ENCODE measurements at regions not wholly inside any gene's neighbourhood (a gene's known extent, or its start where the extent isn't known, plus 50 kb on each side); places are given as distances from the start of the nearest gene placed in this dataset.

DNA sequence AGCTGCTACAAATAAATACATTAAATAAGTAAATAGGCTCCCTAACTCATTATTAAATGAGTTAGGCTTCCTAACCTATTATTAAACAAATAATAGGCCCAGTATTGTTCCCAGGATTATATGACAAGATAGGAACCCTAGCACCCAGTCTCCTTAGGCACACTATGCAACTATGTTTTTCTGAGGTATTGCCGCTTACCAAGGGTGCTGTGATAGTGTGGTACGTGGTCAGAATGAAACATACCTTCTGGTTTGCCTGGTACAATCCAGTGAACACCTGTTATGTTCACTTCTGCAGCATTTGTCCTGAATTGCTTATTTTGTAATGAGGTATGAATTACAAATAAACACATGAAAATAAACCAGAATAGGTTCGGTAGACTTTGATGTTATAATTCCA lies 375.6 kb upstream of the GBE1 start:
- no peak for TF ChIP-seq SIN3A (IDR thresholded peaks at IDR 0.05; ENCODE audit: borderline replicate concordance, insufficient read depth, low read length)
- TF ChIP-seq, protein P1, sequence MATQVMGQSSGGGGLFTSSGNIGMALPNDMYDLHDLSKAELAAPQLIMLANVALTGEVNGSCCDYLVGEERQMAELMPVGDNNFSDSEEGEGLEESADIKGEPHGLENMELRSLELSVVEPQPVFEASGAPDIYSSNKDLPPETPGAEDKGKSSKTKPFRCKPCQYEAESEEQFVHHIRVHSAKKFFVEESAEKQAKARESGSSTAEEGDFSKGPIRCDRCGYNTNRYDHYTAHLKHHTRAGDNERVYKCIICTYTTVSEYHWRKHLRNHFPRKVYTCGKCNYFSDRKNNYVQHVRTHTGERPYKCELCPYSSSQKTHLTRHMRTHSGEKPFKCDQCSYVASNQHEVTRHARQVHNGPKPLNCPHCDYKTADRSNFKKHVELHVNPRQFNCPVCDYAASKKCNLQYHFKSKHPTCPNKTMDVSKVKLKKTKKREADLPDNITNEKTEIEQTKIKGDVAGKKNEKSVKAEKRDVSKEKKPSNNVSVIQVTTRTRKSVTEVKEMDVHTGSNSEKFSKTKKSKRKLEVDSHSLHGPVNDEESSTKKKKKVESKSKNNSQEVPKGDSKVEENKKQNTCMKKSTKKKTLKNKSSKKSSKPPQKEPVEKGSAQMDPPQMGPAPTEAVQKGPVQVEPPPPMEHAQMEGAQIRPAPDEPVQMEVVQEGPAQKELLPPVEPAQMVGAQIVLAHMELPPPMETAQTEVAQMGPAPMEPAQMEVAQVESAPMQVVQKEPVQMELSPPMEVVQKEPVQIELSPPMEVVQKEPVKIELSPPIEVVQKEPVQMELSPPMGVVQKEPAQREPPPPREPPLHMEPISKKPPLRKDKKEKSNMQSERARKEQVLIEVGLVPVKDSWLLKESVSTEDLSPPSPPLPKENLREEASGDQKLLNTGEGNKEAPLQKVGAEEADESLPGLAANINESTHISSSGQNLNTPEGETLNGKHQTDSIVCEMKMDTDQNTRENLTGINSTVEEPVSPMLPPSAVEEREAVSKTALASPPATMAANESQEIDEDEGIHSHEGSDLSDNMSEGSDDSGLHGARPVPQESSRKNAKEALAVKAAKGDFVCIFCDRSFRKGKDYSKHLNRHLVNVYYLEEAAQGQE (IDR thresholded peaks at IDR 0.05; ENCODE audit: insufficient read depth in 1 of 2, low read depth in 2 of 2, low read length in 2 of 2) = no peak
- no peak for TF ChIP-seq POLR2AphosphoS5 (IDR thresholded peaks at IDR 0.05; ENCODE audit: low read depth, low read length)
